Right atrium auricular region (tissue), 2 donors: ENCODE measurements at regions not wholly inside any gene's neighbourhood (a gene's known extent, or its start where the extent isn't known, plus 50 kb on each side); places are given as distances from the start of the nearest gene placed in this dataset.

Experiments used
- DNase-seq: peaks from one replicate; pipeline ENCODE4 v3.0.0-alpha.2; 2019; ENCODE audit warnings: low spot score
- H3K27ac ChIP-seq, 2 donors: fragments of 200-600 bp; sonication (generic); 1 replicate in 1 of 2; 2 replicates in 1 of 2; pipeline ENCODE4 v1.5.1; 2016 to 2019
- H3K27me3 ChIP-seq, 2 donors: fragments of 200-600 bp; sonication (generic); one replicate each; pipeline versions ENCODE4 v1.5.1 to v1.6.0; 2017 to 2019
- H3K36me3 ChIP-seq: fragments of 200-600 bp; sonication (generic); one replicate; pipeline ENCODE4 v1.5.1; 2016
- H3K4me1 ChIP-seq, 2 donors: fragments of 200-600 bp; sonication (generic); one replicate each; pipeline versions ENCODE4 v1.5.1 to v1.6.0; 2017 to 2019
- H3K4me3 ChIP-seq, 2 donors: fragments of 200-600 bp; sonication (generic); 1 replicate in 1 of 2; 2 replicates in 1 of 2; pipeline ENCODE4 v1.5.1; 2017 to 2019; ENCODE audit warnings: mild to moderate bottlenecking in 1 of 2, moderate library complexity in 1 of 2
- H3K9me3 ChIP-seq, 2 donors: fragments of 200-600 bp; sonication (generic); one replicate each; pipeline ENCODE4 v1.5.1; 2019
- TF ChIP-seq, protein P1 (sequence below), 2 donors: fragments of 200-600 bp; sonication (generic); IDR thresholded peaks; one replicate each; pipeline ENCODE4 v1.5.1; 2019; ENCODE audit warnings: antibody characterized with exemption in 2 of 2

DNA sequence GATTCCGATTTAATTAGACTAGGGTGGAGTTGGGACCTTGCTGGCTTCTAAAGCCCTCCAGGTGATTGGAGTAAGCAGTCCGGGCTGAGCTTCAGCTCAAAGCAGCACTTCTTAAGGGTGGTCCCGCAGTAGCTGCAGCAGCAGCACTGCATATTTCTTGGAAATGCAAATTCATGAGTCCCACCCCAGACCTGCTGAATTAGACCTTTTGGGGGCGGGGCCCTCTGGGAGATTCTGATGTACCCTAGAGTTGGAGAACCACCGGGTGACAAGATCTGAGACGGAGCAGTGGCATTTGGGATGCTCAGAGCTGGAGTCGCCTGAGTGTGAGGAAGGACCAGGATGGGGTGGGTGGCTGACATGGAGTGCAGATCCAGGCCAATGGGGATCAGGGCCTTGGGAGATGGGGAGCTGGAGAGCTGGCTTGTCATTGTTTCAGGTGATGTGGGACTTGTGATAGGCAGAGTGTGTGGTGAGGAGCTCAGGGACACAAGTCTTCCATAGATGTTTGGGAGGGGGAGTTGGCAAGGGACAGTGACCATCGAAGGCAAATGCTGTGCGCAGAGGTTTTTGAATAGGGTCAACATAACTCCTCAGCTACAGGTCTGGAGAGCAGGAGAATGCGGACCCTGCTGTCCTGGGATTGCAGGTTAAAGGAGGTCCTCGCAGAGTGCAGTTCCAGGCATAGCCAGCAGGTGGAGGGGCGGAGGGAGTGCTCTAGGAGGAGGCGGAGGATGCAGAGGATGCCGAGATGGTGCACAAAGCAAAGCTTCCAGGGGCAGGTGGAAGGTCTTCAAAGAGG lies 130.9 kb upstream of the RAB12 start:
- Histone ChIP-seq H3K27me3 (no peaks in the 10 kb centered on the region), H3K4me3 (no peak overlapping the region), H3K4me1 (no peaks in the 10 kb centered on the region), H3K27ac (no peak overlapping the region), H3K9me3 (no peaks in the 10 kb centered on the region), H3K36me3 (no peaks in the 10 kb centered on the region)
- DNase-seq, result no peak
- TF ChIP-seq, protein P1, sequence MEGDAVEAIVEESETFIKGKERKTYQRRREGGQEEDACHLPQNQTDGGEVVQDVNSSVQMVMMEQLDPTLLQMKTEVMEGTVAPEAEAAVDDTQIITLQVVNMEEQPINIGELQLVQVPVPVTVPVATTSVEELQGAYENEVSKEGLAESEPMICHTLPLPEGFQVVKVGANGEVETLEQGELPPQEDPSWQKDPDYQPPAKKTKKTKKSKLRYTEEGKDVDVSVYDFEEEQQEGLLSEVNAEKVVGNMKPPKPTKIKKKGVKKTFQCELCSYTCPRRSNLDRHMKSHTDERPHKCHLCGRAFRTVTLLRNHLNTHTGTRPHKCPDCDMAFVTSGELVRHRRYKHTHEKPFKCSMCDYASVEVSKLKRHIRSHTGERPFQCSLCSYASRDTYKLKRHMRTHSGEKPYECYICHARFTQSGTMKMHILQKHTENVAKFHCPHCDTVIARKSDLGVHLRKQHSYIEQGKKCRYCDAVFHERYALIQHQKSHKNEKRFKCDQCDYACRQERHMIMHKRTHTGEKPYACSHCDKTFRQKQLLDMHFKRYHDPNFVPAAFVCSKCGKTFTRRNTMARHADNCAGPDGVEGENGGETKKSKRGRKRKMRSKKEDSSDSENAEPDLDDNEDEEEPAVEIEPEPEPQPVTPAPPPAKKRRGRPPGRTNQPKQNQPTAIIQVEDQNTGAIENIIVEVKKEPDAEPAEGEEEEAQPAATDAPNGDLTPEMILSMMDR (IDR thresholded peaks at IDR 0.05), result peak; percentile 74 to 85

- no peaks in the 10 kb centered on the region for H3K36me3 ChIP-seq
- no peak overlapping the region for H3K27ac ChIP-seq
- DNase-seq, result no peak
- no peaks in the 10 kb centered on the region for H3K9me3 ChIP-seq
- no peaks in the 10 kb centered on the region for H3K27me3 ChIP-seq
- TF ChIP-seq, protein P1 (IDR thresholded peaks at IDR 0.05), result peak in 1 of 2 donors; percentile 21
- H3K4me1 ChIP-seq, result no peaks in the 10 kb centered on the region
- no peak overlapping the region for H3K4me3 ChIP-seq
Observed at GRCh38 chr18:8478968-8479370, 130.3 kb upstream of the RAB12 start.

GRCh38 chr18:8479789-8480188 lies 129.4 kb upstream of the RAB12 start:
- H3K36me3 ChIP-seq, result no peaks in the 10 kb centered on the region
- H3K27me3 ChIP-seq, result no peaks in the 10 kb centered on the region
- TF ChIP-seq, protein P1 (IDR thresholded peaks at IDR 0.05), result no peak
- H3K27ac ChIP-seq, result no peak overlapping the region
- H3K4me1 ChIP-seq, result no peaks in the 10 kb centered on the region
- no peaks in the 10 kb centered on the region for H3K9me3 ChIP-seq
- H3K4me3 ChIP-seq, result no peak overlapping the region
- no peak for DNase-seq

- no peak overlapping the region for H3K27ac ChIP-seq
- no peaks in the 10 kb centered on the region for H3K27me3 ChIP-seq
- no peaks in the 10 kb centered on the region for H3K9me3 ChIP-seq
- TF ChIP-seq, protein P1 (IDR thresholded peaks at IDR 0.05), result peak; percentile 31 to 67
- H3K4me1 ChIP-seq, result no peaks in the 10 kb centered on the region
- DNase-seq, result no peak
- no peak overlapping the region for H3K4me3 ChIP-seq
- H3K36me3 ChIP-seq, result no peaks in the 10 kb centered on the region
Observed at GRCh38 chr18:8480506-8481328, 128.5 kb upstream of the RAB12 start.

GRCh38 chr18:8484951-8485350 lies 124.3 kb upstream of the RAB12 start:
- Histone ChIP-seq H3K4me3 (no peak overlapping the region), H3K4me1 (no peaks in the 10 kb centered on the region), H3K36me3 (no peaks in the 10 kb centered on the region), H3K27ac (no peak overlapping the region), H3K9me3 (no peaks in the 10 kb centered on the region), H3K27me3 (no peaks in the 10 kb centered on the region)
- TF ChIP-seq, protein P1 (IDR thresholded peaks at IDR 0.05), result no peak
- DNase-seq, result no peak
